PC-3 (cell line): ENCODE measurements at regions not wholly inside any gene's neighbourhood (a gene's known extent, or its start where the extent isn't known, plus 50 kb on each side); places are given as distances from the start of the nearest gene placed in this dataset.

ENCODE experiments used
- ATAC-seq: fragments of 200-7000 bp; cut with Tn5 transposase; 2 replicates; pipeline ENCODE4 v1.9.1; 2020; ENCODE audit warnings: mild to moderate bottlenecking, moderate library complexity
- BruUV-seq: library from RNA; stranded (reverse); fragments of 400-500 nt; replicated peaks from 2 replicates; lab custom pipeline; 2021; lab: Mats Ljungman, UMichigan
- CTCF ChIA-PET: fragments of 300-600 bp; sonication (Branson Sonifier 250); formaldehyde crosslinking; loops from one replicate; lab custom pipeline; 2022; ENCODE audit warnings: antibody characterized with exemption; lab: Charles Lee
- POLR2A ChIA-PET: fragments of 300-600 bp; sonication (Branson Sonifier 250); formaldehyde crosslinking; loops from one replicate; lab custom pipeline; 2022; ENCODE audit warnings: antibody characterized with exemption; ENCODE audit not compliant: unreplicated experiment; lab: Charles Lee
- DNase-seq: peaks from one replicate; pipeline ENCODE4 v3.0.0-alpha.2; 2015
- H2AFZ ChIP-seq: fragments of 300-600 bp; sonication (generic); 2 replicates; pipeline ENCODE4 v1.6.0; 2016; ENCODE audit warnings: antibody characterized with exemption, low read length
- H3F3A ChIP-seq: fragments of 300-600 bp; sonication (generic); one replicate; pipeline ENCODE4 v1.6.0; 2017; ENCODE audit warnings: antibody characterized with exemption, low read length, control low read depth, mild to moderate bottlenecking; ENCODE audit not compliant: unreplicated experiment
- H3K27ac ChIP-seq: fragments of 300-600 bp; sonication (generic); 2 replicates; pipeline ENCODE4 v1.5.1; 2016; ENCODE audit warnings: mild to moderate bottlenecking, low read length
- H3K27me3 ChIP-seq: fragments of 300-600 bp; sonication (generic); 2 replicates; pipeline ENCODE4 v1.6.1; 2016; ENCODE audit warnings: low read length, mixed read lengths
- H3K36me3 ChIP-seq: fragments of 300-600 bp; sonication (generic); 2 replicates; pipeline ENCODE4 v1.6.1; 2016; ENCODE audit warnings: low read depth, mixed run types, low read length, mixed read lengths
- H3K4me1 ChIP-seq: fragments of 300-600 bp; sonication (generic); 2 replicates; pipeline ENCODE4 v1.5.1; 2016; ENCODE audit warnings: low read length; ENCODE audit not compliant: insufficient read depth
- H3K4me2 ChIP-seq: fragments of 300-600 bp; sonication (generic); 2 replicates; pipeline ENCODE4 v1.6.0; 2016; ENCODE audit warnings: low read length
- H3K4me3 ChIP-seq: fragments of 300-600 bp; sonication (generic); 2 replicates; pipeline ENCODE4 v1.5.1; 2016; ENCODE audit warnings: mild to moderate bottlenecking, low read length, mixed read lengths
- H3K79me2 ChIP-seq: fragments of 300-600 bp; sonication (generic); 2 replicates; pipeline ENCODE4 v1.6.1; 2017; ENCODE audit warnings: low read length, mixed read lengths
- H3K9ac ChIP-seq: fragments of 300-600 bp; sonication (generic); 2 replicates; pipeline ENCODE4 v1.6.0; 2016; ENCODE audit warnings: mild to moderate bottlenecking, low read length
- H3K9me2 ChIP-seq: fragments of 300-600 bp; sonication (generic); replicated peaks from 2 replicates; pipeline ENCODE4 v1.6.1; 2016; ENCODE audit warnings: mixed run types, low read length, mixed read lengths
- H3K9me3 ChIP-seq: fragments of 300-600 bp; sonication (generic); 2 replicates; pipeline ENCODE4 v1.6.1; 2016; ENCODE audit warnings: low read length, mixed read lengths
- H4K20me1 ChIP-seq: fragments of 300-600 bp; sonication (generic); 2 replicates; pipeline ENCODE4 v1.6.1; 2016; ENCODE audit warnings: low read length, mixed read lengths
- EZH2 ChIP-seq: fragments of 300-600 bp; sonication (generic); IDR thresholded peaks from one replicate; pipeline ENCODE4 v1.6.1; 2017; ENCODE audit warnings: antibody characterized with exemption, mild to moderate bottlenecking, low read length; ENCODE audit not compliant: unreplicated experiment
- EZH2phosphoT487 ChIP-seq: fragments of 300-600 bp; sonication (generic); IDR thresholded peaks from 2 replicates; pipeline ENCODE4 v1.6.1; 2018; ENCODE audit warnings: mild to moderate bottlenecking, antibody characterized with exemption, low read length, borderline replicate concordance
- intact Hi-C: fragments of 100-400 bp; cut with micrococcal nuclease; formaldehyde crosslinking; loops from 2 replicates; pipeline ENCODE4 v1.9.0; 2023
- TF ChIP-seq, protein P1 (sequence below): fragments of 300-600 bp; sonication (generic); conservative IDR thresholded peaks from 2 replicates; pipeline ENCODE4 v1.5.1; 2017; ENCODE audit warnings: antibody characterized with exemption, low read depth, mild to moderate bottlenecking, low read length

DNA sequence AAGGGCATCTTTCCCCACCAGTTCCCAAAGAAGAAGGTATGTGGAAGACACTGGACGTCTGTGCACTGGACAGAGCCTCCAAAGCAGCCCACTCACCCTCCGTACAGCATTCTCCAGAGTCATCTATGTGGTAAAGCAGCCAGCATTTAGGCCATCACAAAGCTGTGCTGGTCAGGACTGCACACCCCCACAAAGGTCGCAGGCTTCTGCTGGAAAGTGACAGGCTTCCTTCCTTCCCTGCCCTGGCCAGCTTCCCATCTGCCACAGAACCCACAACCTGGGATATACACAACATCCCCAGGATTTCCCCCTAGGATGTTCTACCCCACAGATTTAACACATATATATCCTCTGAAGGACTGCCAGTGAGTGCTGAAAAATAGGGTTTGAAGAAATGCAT lies 64.6 kb upstream of the GALNT15 start:
- Histone ChIP-seq H3K36me3 (no peaks in the 10 kb centered on the region), H3K4me3 (no peak overlapping the region), H4K20me1 (no peaks in the 10 kb centered on the region), H3K27ac (no peak overlapping the region), H3K9me2 (no peaks in the 10 kb centered on the region), H3K4me1 (peaks cover 10% of the 10 kb centered on the region; the same call in 1 of the 2 replicates), H2AFZ (no peak overlapping the region), H3K27me3 (no peaks in the 10 kb centered on the region), H3K9me3 (no peaks in the 10 kb centered on the region), H3K79me2 (no peaks in the 10 kb centered on the region), H3K9ac (no peak overlapping the region), H3K4me2 (no peak overlapping the region), H3F3A (no peaks in the 10 kb centered on the region)
- ChIA-PET POLR2A (no interaction called here), CTCF (no interaction called here)
- DNase-seq (no peak), ATAC-seq (no peak)
- TF ChIP-seq EZH2phosphoT487 (no peak), EZH2 (no peak)
- TF ChIP-seq, protein P1, sequence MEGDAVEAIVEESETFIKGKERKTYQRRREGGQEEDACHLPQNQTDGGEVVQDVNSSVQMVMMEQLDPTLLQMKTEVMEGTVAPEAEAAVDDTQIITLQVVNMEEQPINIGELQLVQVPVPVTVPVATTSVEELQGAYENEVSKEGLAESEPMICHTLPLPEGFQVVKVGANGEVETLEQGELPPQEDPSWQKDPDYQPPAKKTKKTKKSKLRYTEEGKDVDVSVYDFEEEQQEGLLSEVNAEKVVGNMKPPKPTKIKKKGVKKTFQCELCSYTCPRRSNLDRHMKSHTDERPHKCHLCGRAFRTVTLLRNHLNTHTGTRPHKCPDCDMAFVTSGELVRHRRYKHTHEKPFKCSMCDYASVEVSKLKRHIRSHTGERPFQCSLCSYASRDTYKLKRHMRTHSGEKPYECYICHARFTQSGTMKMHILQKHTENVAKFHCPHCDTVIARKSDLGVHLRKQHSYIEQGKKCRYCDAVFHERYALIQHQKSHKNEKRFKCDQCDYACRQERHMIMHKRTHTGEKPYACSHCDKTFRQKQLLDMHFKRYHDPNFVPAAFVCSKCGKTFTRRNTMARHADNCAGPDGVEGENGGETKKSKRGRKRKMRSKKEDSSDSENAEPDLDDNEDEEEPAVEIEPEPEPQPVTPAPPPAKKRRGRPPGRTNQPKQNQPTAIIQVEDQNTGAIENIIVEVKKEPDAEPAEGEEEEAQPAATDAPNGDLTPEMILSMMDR = no peak
- no TSS peak for BruUV-seq
- intact Hi-C loops = loop anchor here (5.0 kb wide), 1 partner anchor 668 kb away; no protein-coding TSS in a partner anchor

DNA sequence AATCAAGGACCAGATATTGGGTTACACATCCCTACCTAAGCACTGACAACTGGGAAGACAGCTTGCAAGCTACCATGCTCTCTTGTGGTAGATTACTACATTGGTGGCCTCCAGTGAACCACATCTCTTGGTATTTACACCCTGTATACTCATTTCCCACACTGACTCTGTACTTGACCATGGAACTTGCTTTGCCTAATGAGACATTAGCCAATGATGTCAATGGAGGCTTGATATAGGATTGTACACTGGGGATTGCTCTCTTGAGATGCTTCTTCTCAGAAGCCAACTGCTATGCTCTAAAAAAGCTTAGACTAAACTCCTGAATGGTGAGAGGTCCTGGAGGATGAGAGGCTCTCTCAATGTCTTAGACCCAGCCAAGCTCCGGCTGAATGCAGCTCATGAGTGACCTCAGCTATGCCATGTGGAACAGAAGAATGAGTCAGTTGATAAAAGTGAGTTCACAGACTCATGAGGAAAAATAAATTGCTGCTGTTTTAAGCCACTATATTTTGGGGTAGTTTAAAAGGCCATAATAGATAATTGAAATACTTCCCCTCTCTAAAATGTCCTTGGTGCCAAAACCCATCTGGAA lies 61.5 kb upstream of the GALNT15 start:
- DNase-seq = peak; percentile 25
- Histone ChIP-seq H3K9me3 (no peaks in the 10 kb centered on the region), H3K27me3 (no peaks in the 10 kb centered on the region), H3K27ac (peak overlapping the region; percentile 53), H3K4me3 (no peak overlapping the region), H3K9me2 (no peaks in the 10 kb centered on the region), H3K9ac (no peak overlapping the region), H3K79me2 (no peaks in the 10 kb centered on the region), H3F3A (no peaks in the 10 kb centered on the region), H4K20me1 (no peaks in the 10 kb centered on the region), H3K4me1 (peaks cover 10% of the 10 kb centered on the region; the same call in 1 of the 2 replicates), H3K4me2 (no peak overlapping the region), H2AFZ (no peak overlapping the region), H3K36me3 (no peaks in the 10 kb centered on the region)
- intact Hi-C loops = no loop called here
- no peak for TF ChIP-seq EZH2phosphoT487
- TF ChIP-seq EZH2 = no peak
- TF ChIP-seq, protein P1 = no peak
- peak; percentile 70 for ATAC-seq
- CTCF ChIA-PET = no interaction called here
- POLR2A ChIA-PET = no interaction called here
- no TSS peak for BruUV-seq

DNA sequence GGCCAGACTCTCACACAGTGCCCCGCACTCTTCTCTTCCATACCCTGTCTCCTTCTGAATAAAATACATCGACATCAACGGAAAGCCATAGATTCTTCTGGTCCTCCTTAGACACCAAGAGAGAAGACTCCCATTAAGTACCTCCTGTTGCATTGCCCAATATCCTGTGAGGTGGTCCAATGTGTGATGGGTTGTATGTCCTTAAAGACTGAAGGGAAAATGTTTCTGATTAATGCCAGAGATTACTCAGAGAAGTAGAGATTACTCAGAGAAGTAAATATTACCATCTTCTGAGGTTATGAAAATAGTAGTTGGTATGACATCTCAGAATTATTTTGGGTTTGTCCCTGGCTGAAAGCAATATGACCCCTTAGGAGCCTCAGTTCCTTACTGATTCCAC lies 60.8 kb upstream of the GALNT15 start:
- Histone ChIP-seq H3K36me3 (no peaks in the 10 kb centered on the region), H3K9me2 (no peaks in the 10 kb centered on the region), H4K20me1 (no peaks in the 10 kb centered on the region), H3K27me3 (no peaks in the 10 kb centered on the region), H3K9ac (no peak overlapping the region), H3K9me3 (no peaks in the 10 kb centered on the region), H3K4me2 (no peak overlapping the region), H3K4me1 (peaks cover 10% of the 10 kb centered on the region; the same call in 1 of the 2 replicates), H2AFZ (no peak overlapping the region), H3K4me3 (no peak overlapping the region), H3K27ac (peak overlapping the region; percentile 53), H3F3A (no peaks in the 10 kb centered on the region), H3K79me2 (no peaks in the 10 kb centered on the region)
- peak; percentile 69 for DNase-seq
- no TSS peak for BruUV-seq
- ATAC-seq = peak; percentile 73
- ChIA-PET POLR2A (no interaction called here), CTCF (no interaction called here)
- TF ChIP-seq, protein P1 = no peak
- TF ChIP-seq EZH2 (no peak), EZH2phosphoT487 (no peak)
- intact Hi-C loops = no loop called here
